ENCODE measurements at regions not wholly inside any gene's neighbourhood (a gene's known extent, or its start where the extent isn't known, plus 50 kb on each side); places are given as distances from the start of the nearest gene placed in this dataset.

DNA sequence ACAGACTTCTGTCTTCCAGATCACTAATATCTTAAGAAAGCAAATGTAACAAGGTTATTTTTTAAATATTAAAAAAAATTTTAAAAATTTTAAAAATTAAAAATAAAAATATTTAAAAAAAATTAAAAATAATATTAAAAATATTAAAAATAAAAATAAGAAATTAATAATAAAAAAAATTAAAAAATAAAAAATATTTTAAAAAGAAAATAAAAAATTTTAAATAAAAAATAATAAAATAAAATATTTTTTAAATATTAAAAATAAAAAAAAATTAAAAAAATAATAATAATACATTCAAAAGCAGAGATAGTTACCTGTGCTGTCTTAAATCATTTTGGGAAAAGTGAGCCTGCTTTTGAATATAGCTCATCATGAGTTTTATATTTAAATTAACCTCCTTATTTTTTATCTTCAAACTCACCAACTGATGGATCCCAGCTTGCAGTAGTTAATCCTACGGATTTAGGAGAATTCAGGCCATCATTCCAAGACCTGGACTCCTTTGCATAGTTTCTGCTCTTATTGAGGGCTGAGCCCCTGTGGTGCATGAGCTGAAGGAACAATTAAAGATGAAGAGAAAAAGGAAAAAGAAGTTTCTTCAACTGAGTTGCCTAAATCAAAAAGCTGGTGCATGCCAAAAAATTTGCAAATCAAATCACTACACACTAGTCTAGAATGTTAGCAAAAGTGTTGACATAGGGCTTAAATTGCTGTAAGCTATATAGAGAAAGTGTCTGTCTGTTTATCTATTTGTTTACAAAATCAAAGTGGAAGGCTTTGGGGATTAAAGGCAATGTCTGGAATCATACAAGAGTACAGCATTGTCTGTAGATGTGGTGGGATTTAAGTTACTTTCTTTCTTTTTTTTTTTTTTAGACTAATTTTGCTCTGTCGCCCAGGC is 50.5 kb upstream of the ZNF438 start:
- DNase-seq (no peak), FAIRE-seq (peak; percentile 99)
- no peaks in the 10 kb centered on the region for H3K36me3 ChIP-seq (ENCODE audit: control insufficient read depth in 3 of 3, insufficient read depth in 2 of 3, low read depth in 1 of 3, low read length in 3 of 3)
- 73 to 86% (median 78%) methylated on average over 2 of the region's 2 CpGs for WGBS, 3 donors
- no peaks in the 10 kb centered on the region for H3K27me3 ChIP-seq (ENCODE audit: control insufficient read depth in 3 of 3, insufficient read depth in 3 of 3, low read length in 3 of 3)
- no peak overlapping the region for H3K4me3 ChIP-seq (ENCODE audit: low read depth in 1 of 3, low read length in 3 of 3)
- no peak overlapping the region for H3K27ac ChIP-seq (ENCODE audit: low read depth in 1 of 3, low read length in 2 of 3)
- H3K4me1 ChIP-seq (ENCODE audit: control insufficient read depth in 3 of 3, insufficient read depth in 2 of 3, low read depth in 1 of 3, low read length in 2 of 3), result no peaks in the 10 kb centered on the region
- no peaks in the 10 kb centered on the region for H3K9me3 ChIP-seq (ENCODE audit: control insufficient read depth in 2 of 2, insufficient read depth in 1 of 2, low read depth in 1 of 2, low read length in 1 of 2)

- no peak overlapping the region for H3K27ac ChIP-seq (ENCODE audit: low read depth in 1 of 3, low read length in 2 of 3)
- FAIRE-seq, result no peak
- no peaks in the 10 kb centered on the region for H3K4me1 ChIP-seq (ENCODE audit: control insufficient read depth in 3 of 3, insufficient read depth in 2 of 3, low read depth in 1 of 3, low read length in 2 of 3)
- no peak overlapping the region for H3K4me3 ChIP-seq (ENCODE audit: low read depth in 1 of 3, low read length in 3 of 3)
- H3K27me3 ChIP-seq (ENCODE audit: control insufficient read depth in 3 of 3, insufficient read depth in 3 of 3, low read length in 3 of 3), result no peaks in the 10 kb centered on the region
- WGBS, 3 donors, result 49 to 57% (median 49%) methylated on average over 6 of the region's 6 CpGs
- H3K36me3 ChIP-seq (ENCODE audit: control insufficient read depth in 3 of 3, insufficient read depth in 2 of 3, low read depth in 1 of 3, low read length in 3 of 3), result no peaks in the 10 kb centered on the region
- DNase-seq, result peak; percentile 37 to 47
- no peaks in the 10 kb centered on the region for H3K9me3 ChIP-seq (ENCODE audit: control insufficient read depth in 2 of 2, insufficient read depth in 1 of 2, low read depth in 1 of 2, low read length in 1 of 2)
Observed at GRCh38 chr10:31083765-31084184, 52.1 kb upstream of the ZNF438 start.

DNA sequence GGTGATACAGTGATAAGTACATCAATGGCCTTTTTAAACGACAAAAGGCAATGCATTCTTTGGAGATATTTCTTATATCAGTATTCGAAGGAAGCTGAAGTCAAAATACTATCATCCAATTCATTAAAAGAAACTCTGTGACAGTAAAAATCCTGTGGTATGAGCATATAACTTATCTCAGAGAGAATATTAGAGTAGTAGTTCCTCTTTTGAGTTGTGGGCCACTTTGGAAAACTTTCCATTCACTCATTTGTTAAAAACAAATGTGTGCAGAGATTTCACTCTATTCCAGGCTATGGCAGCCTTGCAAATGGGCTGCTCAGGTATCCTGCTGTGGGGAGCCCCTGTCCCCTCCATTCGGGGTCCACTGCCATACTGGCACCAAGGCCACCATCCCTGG is 55.3 kb upstream of the ZNF438 start:
- no peak overlapping the region for H3K4me3 ChIP-seq (ENCODE audit: low read depth in 1 of 3, low read length in 3 of 3)
- H3K9me3 ChIP-seq (ENCODE audit: control insufficient read depth in 2 of 2, insufficient read depth in 1 of 2, low read depth in 1 of 2, low read length in 1 of 2), result no peaks in the 10 kb centered on the region
- no peaks in the 10 kb centered on the region for H3K4me1 ChIP-seq (ENCODE audit: control insufficient read depth in 3 of 3, insufficient read depth in 2 of 3, low read depth in 1 of 3, low read length in 2 of 3)
- H3K36me3 ChIP-seq (ENCODE audit: control insufficient read depth in 3 of 3, insufficient read depth in 2 of 3, low read depth in 1 of 3, low read length in 3 of 3), result no peaks in the 10 kb centered on the region
- FAIRE-seq, result no peak
- DNase-seq, result no peak
- no peaks in the 10 kb centered on the region for H3K27me3 ChIP-seq (ENCODE audit: control insufficient read depth in 3 of 3, insufficient read depth in 3 of 3, low read length in 3 of 3)
- 80 to 90% (median 87%) methylated on average over 3 of the region's 3 CpGs for WGBS, 3 donors
- no peak overlapping the region for H3K27ac ChIP-seq (ENCODE audit: low read depth in 1 of 3, low read length in 2 of 3)

GRCh38 chr10:31087851-31088250 is 56.2 kb upstream of the ZNF438 start:
- Histone ChIP-seq H3K4me3 (ENCODE audit: low read depth in 1 of 3, low read length in 3 of 3) (no peak overlapping the region), H3K9me3 (ENCODE audit: control insufficient read depth in 2 of 2, insufficient read depth in 1 of 2, low read depth in 1 of 2, low read length in 1 of 2) (no peaks in the 10 kb centered on the region), H3K27me3 (ENCODE audit: control insufficient read depth in 3 of 3, insufficient read depth in 3 of 3, low read length in 3 of 3) (no peaks in the 10 kb centered on the region), H3K4me1 (ENCODE audit: control insufficient read depth in 3 of 3, insufficient read depth in 2 of 3, low read depth in 1 of 3, low read length in 2 of 3) (no peaks in the 10 kb centered on the region), H3K27ac (ENCODE audit: low read depth in 1 of 3, low read length in 2 of 3) (no peak overlapping the region), H3K36me3 (ENCODE audit: control insufficient read depth in 3 of 3, insufficient read depth in 2 of 3, low read depth in 1 of 3, low read length in 3 of 3) (no peaks in the 10 kb centered on the region)
- no peak for FAIRE-seq
- no peak for DNase-seq
- 31 to 68% (median 48%) methylated on average over 1 of the region's 1 CpG for WGBS, 3 donors

- no peaks in the 10 kb centered on the region for H3K36me3 ChIP-seq (ENCODE audit: control insufficient read depth in 3 of 3, insufficient read depth in 2 of 3, low read depth in 1 of 3, low read length in 3 of 3)
- no peak overlapping the region for H3K27ac ChIP-seq (ENCODE audit: low read depth in 1 of 3, low read length in 2 of 3)
- no peaks in the 10 kb centered on the region for H3K4me1 ChIP-seq (ENCODE audit: control insufficient read depth in 3 of 3, insufficient read depth in 2 of 3, low read depth in 1 of 3, low read length in 2 of 3)
- FAIRE-seq (no peak), DNase-seq (no peak)
- WGBS, 3 donors, result 64 to 93% (median 91%) methylated on average over 4 of the region's 4 CpGs
- H3K9me3 ChIP-seq (ENCODE audit: control insufficient read depth in 2 of 2, insufficient read depth in 1 of 2, low read depth in 1 of 2, low read length in 1 of 2), result no peaks in the 10 kb centered on the region
- H3K4me3 ChIP-seq (ENCODE audit: low read depth in 1 of 3, low read length in 3 of 3), result no peak overlapping the region
- H3K27me3 ChIP-seq (ENCODE audit: control insufficient read depth in 3 of 3, insufficient read depth in 3 of 3, low read length in 3 of 3), result no peaks in the 10 kb centered on the region
Observed at GRCh38 chr10:31090894-31091607, 59.4 kb upstream of the ZNF438 start.

- FAIRE-seq, result no peak
- Histone ChIP-seq H3K27me3 (ENCODE audit: control insufficient read depth in 3 of 3, insufficient read depth in 3 of 3, low read length in 3 of 3) (no peaks in the 10 kb centered on the region), H3K4me3 (ENCODE audit: low read depth in 1 of 3, low read length in 3 of 3) (no peak overlapping the region), H3K36me3 (ENCODE audit: control insufficient read depth in 3 of 3, insufficient read depth in 2 of 3, low read depth in 1 of 3, low read length in 3 of 3) (no peaks in the 10 kb centered on the region), H3K4me1 (ENCODE audit: control insufficient read depth in 3 of 3, insufficient read depth in 2 of 3, low read depth in 1 of 3, low read length in 2 of 3) (peaks cover 0 to 7% (median 0%) of the 10 kb centered on the region in 3 donors), H3K27ac (ENCODE audit: low read depth in 1 of 3, low read length in 2 of 3) (no peak overlapping the region), H3K9me3 (ENCODE audit: control insufficient read depth in 2 of 2, insufficient read depth in 1 of 2, low read depth in 1 of 2, low read length in 1 of 2) (no peaks in the 10 kb centered on the region)
- DNase-seq, result no peak
- WGBS, 3 donors, result 57 to 69% (median 64%) methylated on average over 11 of the region's 11 CpGs
Observed at GRCh38 chr10:31095677-31096560, 64.3 kb upstream of the ZNF438 start.

DNA sequence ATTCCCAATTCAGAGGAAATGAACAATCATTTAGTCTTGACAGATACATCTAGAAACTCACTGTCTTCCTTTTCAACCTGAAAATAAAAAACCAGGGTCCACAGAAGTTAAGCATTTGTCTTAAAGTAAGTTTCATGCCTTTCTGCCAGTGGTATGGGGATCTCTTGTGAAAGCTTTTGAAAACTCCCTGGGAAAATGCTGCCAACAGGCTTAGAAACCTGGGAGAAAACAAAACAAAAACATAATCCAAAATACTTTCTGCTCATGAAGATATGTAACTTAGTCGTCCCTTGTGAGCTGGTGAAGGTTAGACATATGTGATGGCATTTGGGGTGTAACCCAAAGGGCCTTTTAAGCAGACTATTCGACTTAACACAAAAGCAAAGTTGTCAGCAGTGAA is 66.4 kb upstream of the ZNF438 start:
- peak overlapping the region in 1 of 3 donors; percentile 29 for H3K27ac ChIP-seq (ENCODE audit: low read depth in 1 of 3, low read length in 2 of 3)
- no peak overlapping the region for H3K4me3 ChIP-seq (ENCODE audit: low read depth in 1 of 3, low read length in 3 of 3)
- H3K4me1 ChIP-seq (ENCODE audit: control insufficient read depth in 3 of 3, insufficient read depth in 2 of 3, low read depth in 1 of 3, low read length in 2 of 3), result peaks cover 0 to 7% (median 0%) of the 10 kb centered on the region in 3 donors
- DNase-seq (no peak), FAIRE-seq (no peak)
- H3K27me3 ChIP-seq (ENCODE audit: control insufficient read depth in 3 of 3, insufficient read depth in 3 of 3, low read length in 3 of 3), result no peaks in the 10 kb centered on the region
- no peaks in the 10 kb centered on the region for H3K9me3 ChIP-seq (ENCODE audit: control insufficient read depth in 2 of 2, insufficient read depth in 1 of 2, low read depth in 1 of 2, low read length in 1 of 2)
- WGBS, 3 donors, result 58 to 72% (median 69%) methylated on average over 2 of the region's 2 CpGs
- H3K36me3 ChIP-seq (ENCODE audit: control insufficient read depth in 3 of 3, insufficient read depth in 2 of 3, low read depth in 1 of 3, low read length in 3 of 3), result no peaks in the 10 kb centered on the region

DNA sequence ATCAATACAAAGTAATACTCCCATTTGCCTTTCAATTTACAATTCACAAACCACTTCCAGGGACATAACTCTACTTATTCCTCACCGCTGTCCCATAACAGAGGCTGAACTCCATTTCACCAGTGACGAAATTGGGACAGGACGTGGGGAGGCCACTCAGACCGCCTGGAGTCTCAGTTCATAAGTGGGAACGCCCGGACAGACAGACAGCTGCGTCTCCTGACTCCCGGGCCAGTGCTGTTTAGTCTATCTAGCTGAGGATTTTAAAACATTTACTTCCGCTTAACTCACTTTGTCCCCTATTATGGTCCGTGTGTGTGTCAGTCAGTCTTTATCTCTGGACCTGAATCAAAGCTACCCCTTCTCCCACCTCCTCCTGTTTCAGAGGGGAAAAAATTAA is 67.4 kb upstream of the ZNF438 start:
- H3K4me3 ChIP-seq (ENCODE audit: low read depth in 1 of 3, low read length in 3 of 3), result no peak overlapping the region
- no peaks in the 10 kb centered on the region for H3K9me3 ChIP-seq (ENCODE audit: control insufficient read depth in 2 of 2, insufficient read depth in 1 of 2, low read depth in 1 of 2, low read length in 1 of 2)
- H3K27me3 ChIP-seq (ENCODE audit: control insufficient read depth in 3 of 3, insufficient read depth in 3 of 3, low read length in 3 of 3), result no peaks in the 10 kb centered on the region
- WGBS, 3 donors, result 73 to 74% (median 74%) methylated on average over 10 of the region's 10 CpGs
- H3K27ac ChIP-seq (ENCODE audit: low read depth in 1 of 3, low read length in 2 of 3), result peak overlapping the region in 2 of 3 donors; percentile 6 to 81
- H3K36me3 ChIP-seq (ENCODE audit: control insufficient read depth in 3 of 3, insufficient read depth in 2 of 3, low read depth in 1 of 3, low read length in 3 of 3), result no peaks in the 10 kb centered on the region
- FAIRE-seq, result no peak
- peak; percentile 3 to 28 for DNase-seq
- H3K4me1 ChIP-seq (ENCODE audit: control insufficient read depth in 3 of 3, insufficient read depth in 2 of 3, low read depth in 1 of 3, low read length in 2 of 3), result peaks cover 0 to 7% (median 0%) of the 10 kb centered on the region in 3 donors

Data from small intestine (tissue), 7 donors.